Smooth muscle cell (in vitro differentiated cells): ENCODE measurements at regions not wholly inside any gene's neighbourhood (a gene's known extent, or its start where the extent isn't known, plus 50 kb on each side); places are given as distances from the start of the nearest gene placed in this dataset.

Experiments used
- DNase-seq: peaks from one replicate; lab custom pipeline; 2025; ENCODE audit not compliant: unreplicated experiment; lab: John Stamatoyannopoulos, UW
- H2AFZ ChIP-seq: fragments of 200-600 bp; sonication (generic); 2 replicates; pipeline ENCODE4 v1.6.0; 2016; ENCODE audit warnings: antibody characterized with exemption, low read depth, mild to moderate bottlenecking
- H3F3A ChIP-seq: fragments of 200-600 bp; sonication (generic); 2 replicates; pipeline ENCODE4 v1.6.0; 2017; ENCODE audit warnings: antibody characterized with exemption, low read depth
- H3K27ac ChIP-seq: fragments of 200-600 bp; sonication (generic); 2 replicates; pipeline ENCODE4 v1.5.1; 2016; ENCODE audit warnings: low read depth, mild to moderate bottlenecking
- H3K27me3 ChIP-seq: fragments of 200-600 bp; sonication (generic); 2 replicates; pipeline ENCODE4 v1.6.1; 2016; ENCODE audit warnings: low read depth, mild to moderate bottlenecking
- H3K36me3 ChIP-seq: fragments of 200-600 bp; sonication (generic); 2 replicates; pipeline ENCODE4 v1.5.1; 2016; ENCODE audit warnings: low read depth
- H3K4me1 ChIP-seq: fragments of 200-600 bp; sonication (generic); 2 replicates; pipeline ENCODE4 v1.5.1; 2016; ENCODE audit warnings: low read depth
- H3K4me2 ChIP-seq: fragments of 200-600 bp; sonication (generic); 2 replicates; pipeline ENCODE4 v1.6.0; 2016; ENCODE audit warnings: mild to moderate bottlenecking
- H3K4me3 ChIP-seq: fragments of 200-600 bp; sonication (generic); 2 replicates; pipeline ENCODE4 v1.5.1; 2016; ENCODE audit warnings: mild to moderate bottlenecking
- H3K79me2 ChIP-seq: fragments of 200-600 bp; sonication (generic); 2 replicates; pipeline ENCODE4 v1.6.0; 2016; ENCODE audit warnings: low read depth, mild to moderate bottlenecking
- H3K9ac ChIP-seq: fragments of 200-600 bp; sonication (generic); 2 replicates; pipeline ENCODE4 v1.6.0; 2016; ENCODE audit warnings: low read depth
- H3K9me3 ChIP-seq: fragments of 200-600 bp; sonication (generic); replicated peaks from 2 replicates; pipeline ENCODE4 v1.5.1; 2016; ENCODE audit warnings: low read depth
- H4K20me1 ChIP-seq: fragments of 200-600 bp; sonication (generic); 2 replicates; pipeline ENCODE4 v1.6.0; 2016; ENCODE audit warnings: low read depth
- CTCF ChIP-seq: fragments of 200-600 bp; sonication (generic); IDR thresholded peaks from 2 replicates; pipeline ENCODE4 v1.5.1; 2017; ENCODE audit warnings: borderline replicate concordance, mild to moderate bottlenecking, antibody characterized with exemption; ENCODE audit not compliant: insufficient read depth, poor library complexity, severe bottlenecking
- whole genome bisulfite sequencing: methylation state at CpG from one replicate; pipeline ENCODE4 v1.1.7; 2016; ENCODE audit warnings: low lambda C conversion rate; 5-methylcytosine and 5-hydroxymethylcytosine counted together

DNA sequence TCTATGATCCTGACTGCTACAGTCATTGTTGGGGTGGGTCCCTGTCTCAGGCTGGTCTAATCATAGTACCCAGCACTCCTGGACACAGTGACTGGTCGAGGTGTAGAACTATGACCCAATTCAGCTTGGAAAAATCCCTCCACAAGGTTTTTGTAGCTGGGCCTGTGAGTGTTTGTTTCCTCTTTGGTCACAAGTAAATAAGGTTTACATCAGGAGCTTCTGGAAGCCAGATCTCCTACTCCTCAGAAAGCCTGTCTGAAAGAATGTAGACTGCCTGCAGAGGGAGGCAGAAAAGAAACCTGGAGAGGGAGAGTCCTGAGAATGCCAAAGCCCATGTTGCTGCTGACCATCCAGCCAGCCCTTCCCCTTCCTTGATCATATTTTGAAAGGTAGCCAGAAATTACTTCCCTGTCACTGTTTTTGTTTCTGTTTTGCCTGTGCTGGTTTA is 123.2 kb downstream of the RAP2B start:
- H3K79me2 ChIP-seq: no peaks in the 10 kb centered on the region
- H3F3A ChIP-seq: peaks cover 6% of the 10 kb centered on the region
- no peak overlapping the region for H3K4me3 ChIP-seq
- H3K9me3 ChIP-seq: no peaks in the 10 kb centered on the region
- DNase-seq: no peak
- H3K4me2 ChIP-seq: peak overlapping the region; percentile 42
- H4K20me1 ChIP-seq: no peaks in the 10 kb centered on the region
- peak overlapping the region; percentile 9 for H3K9ac ChIP-seq
- TF ChIP-seq CTCF: no peak
- peaks cover 18% of the 10 kb centered on the region for H3K4me1 ChIP-seq
- no peaks in the 10 kb centered on the region for H3K36me3 ChIP-seq
- H3K27me3 ChIP-seq: no peaks in the 10 kb centered on the region
- 62% methylated on average over 1 of the region's 1 CpG for WGBS
- H3K27ac ChIP-seq: peak overlapping the region; percentile 90
- peak overlapping the region; percentile 70 for H2AFZ ChIP-seq

GRCh38 chr3:153285982-153286381 is 124.0 kb downstream of the RAP2B start:
- H3K79me2 ChIP-seq: no peaks in the 10 kb centered on the region
- 73% methylated on average over 2 of the region's 2 CpGs for WGBS
- TF ChIP-seq CTCF: no peak
- H3K9me3 ChIP-seq: no peaks in the 10 kb centered on the region
- H4K20me1 ChIP-seq: no peaks in the 10 kb centered on the region
- peaks cover 18% of the 10 kb centered on the region for H3K4me1 ChIP-seq
- no peaks in the 10 kb centered on the region for H3K27me3 ChIP-seq
- H3K4me2 ChIP-seq: peak overlapping the region; percentile 6
- H3K36me3 ChIP-seq: no peaks in the 10 kb centered on the region
- peaks cover 6% of the 10 kb centered on the region for H3F3A ChIP-seq
- H2AFZ ChIP-seq: no peak overlapping the region
- peak overlapping the region; percentile 90 for H3K27ac ChIP-seq
- no peak for DNase-seq
- peak overlapping the region; percentile 9 for H3K9ac ChIP-seq
- no peak overlapping the region for H3K4me3 ChIP-seq

- TF ChIP-seq CTCF: no peak
- Histone ChIP-seq H3K4me3 (no peak overlapping the region), H3K36me3 (no peaks in the 10 kb centered on the region), H3K9ac (peak overlapping the region; percentile 55), H2AFZ (no peak overlapping the region), H3K27me3 (no peaks in the 10 kb centered on the region), H3F3A (peaks cover 6% of the 10 kb centered on the region), H3K9me3 (no peaks in the 10 kb centered on the region), H3K4me2 (peak overlapping the region; percentile 64), H4K20me1 (no peaks in the 10 kb centered on the region), H3K4me1 (peaks cover 18% of the 10 kb centered on the region), H3K27ac (peak overlapping the region; percentile 90), H3K79me2 (no peaks in the 10 kb centered on the region)
- no peak for DNase-seq
- WGBS: 78% methylated on average over 3 of the region's 3 CpGs
Observed at GRCh38 chr3:153287017-153287416, 125.0 kb downstream of the RAP2B start.

DNA sequence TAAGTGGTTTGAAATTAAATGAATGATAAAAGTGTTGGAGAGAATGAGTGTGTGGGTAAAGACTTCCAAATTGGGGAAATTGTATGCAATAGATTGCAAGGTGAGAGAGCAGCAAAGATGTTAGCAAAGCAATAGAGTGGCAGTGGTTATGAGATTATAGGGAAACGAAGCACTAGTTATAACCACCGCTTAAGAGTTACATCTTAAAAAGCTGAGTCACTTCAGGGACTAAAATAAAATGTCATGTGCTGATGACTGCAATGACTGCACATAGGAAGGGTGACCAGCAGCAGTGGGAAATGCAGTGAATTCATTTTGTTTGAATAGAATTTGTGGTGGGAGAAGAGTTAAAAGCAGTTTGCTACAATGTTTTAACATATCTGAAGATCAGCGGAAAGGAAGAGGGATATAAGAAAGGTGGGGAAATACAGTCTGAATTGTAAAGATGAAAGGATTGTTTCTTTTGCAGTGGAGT is 127.3 kb downstream of the RAP2B start:
- H2AFZ ChIP-seq: no peak overlapping the region
- peak overlapping the region; percentile 81 for H3K27ac ChIP-seq
- H3K4me2 ChIP-seq: peak overlapping the region; percentile 42
- H3K9ac ChIP-seq: peak overlapping the region; percentile 58
- peaks cover 18% of the 10 kb centered on the region for H3K4me1 ChIP-seq
- no peaks in the 10 kb centered on the region for H3K36me3 ChIP-seq
- no peaks in the 10 kb centered on the region for H4K20me1 ChIP-seq
- no peaks in the 10 kb centered on the region for H3K27me3 ChIP-seq
- H3K4me3 ChIP-seq: no peak overlapping the region
- DNase-seq: no peak
- no peaks in the 10 kb centered on the region for H3K9me3 ChIP-seq
- H3K79me2 ChIP-seq: no peaks in the 10 kb centered on the region
- H3F3A ChIP-seq: peaks cover 6% of the 10 kb centered on the region
- no peak for TF ChIP-seq CTCF
- 21% methylated on average over 3 of the region's 3 CpGs for WGBS
